ENCODE measurements at regions not wholly inside any gene's neighbourhood (a gene's known extent, or its start where the extent isn't known, plus 50 kb on each side); places are given as distances from the start of the nearest gene placed in this dataset.

DNA sequence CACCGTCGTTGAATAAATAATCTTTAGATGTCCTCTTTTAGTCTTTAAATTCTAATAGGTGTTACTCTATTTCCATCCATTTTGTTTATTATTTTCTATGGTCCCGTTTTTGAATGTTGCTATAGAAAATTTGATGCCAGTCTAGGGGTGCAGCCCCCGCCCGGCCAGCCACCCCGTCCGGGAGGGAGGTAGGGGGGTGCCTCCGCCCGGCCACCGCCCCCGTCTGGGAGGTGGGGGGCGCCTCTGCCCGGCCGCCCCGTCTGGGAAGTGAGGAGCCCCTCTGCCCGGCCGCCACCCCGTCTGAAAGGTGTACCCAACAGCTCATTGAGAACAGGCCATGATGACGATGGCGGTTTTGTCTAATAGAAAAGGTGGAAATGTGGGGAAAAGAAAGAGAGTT is 2372.2 kb upstream of the WWC1 start:
- H4K20me1 ChIP-seq (ENCODE audit: insufficient read depth, low read length): no peaks in the 10 kb centered on the region
- FAIRE-seq: no peak
- no peaks in the 10 kb centered on the region for H3K27me3 ChIP-seq (ENCODE audit: control insufficient read depth in 1 of 2, insufficient read depth in 2 of 2, low read length in 2 of 2)
- no peak overlapping the region for H3K27ac ChIP-seq (ENCODE audit: extremely low read length, insufficient read depth, low read length)
- no peak for DNase-seq (ENCODE audit: low spot score)
- intact Hi-C loops (cut with micrococcal nuclease; ENCODE audit: unreplicated experiment) (no loop called here), in situ Hi-C loops (cut with HindIII; ENCODE audit: extremely low pct_ligation_motif_present, low pct_unique_long_range_greater_than_20kb) (no loop called here)
- no TSS peak for BruUV-seq (replicated peaks)
- H3K4me2 ChIP-seq (ENCODE audit: low read depth, low read length): no peak overlapping the region
- TF ChIP-seq ZNF136 (CRISPR knock-in tag; IDR thresholded peaks at IDR 0.05; ENCODE audit: low read depth): no peak
- no peak for TF ChIP-seq EHMT2 (IDR thresholded peaks at IDR 0.05; ENCODE audit: borderline replicate concordance, low read depth, low read length)
- no peak for TF ChIP-seq ZFYVE20 (CRISPR knock-in tag; IDR thresholded peaks at IDR 0.05; ENCODE audit: borderline replicate concordance, low read depth)
- TF ChIP-seq ZNF792 (CRISPR knock-in tag; IDR thresholded peaks at IDR 0.05): no peak
- no peak for TF ChIP-seq RBFOX2 (IDR thresholded peaks at IDR 0.05; ENCODE audit: low read depth, low read length)
- no peak for TF ChIP-seq HMG20A (CRISPR knock-in tag; IDR thresholded peaks at IDR 0.05; ENCODE audit: borderline replicate concordance)
- TF ChIP-seq, protein P1, sequence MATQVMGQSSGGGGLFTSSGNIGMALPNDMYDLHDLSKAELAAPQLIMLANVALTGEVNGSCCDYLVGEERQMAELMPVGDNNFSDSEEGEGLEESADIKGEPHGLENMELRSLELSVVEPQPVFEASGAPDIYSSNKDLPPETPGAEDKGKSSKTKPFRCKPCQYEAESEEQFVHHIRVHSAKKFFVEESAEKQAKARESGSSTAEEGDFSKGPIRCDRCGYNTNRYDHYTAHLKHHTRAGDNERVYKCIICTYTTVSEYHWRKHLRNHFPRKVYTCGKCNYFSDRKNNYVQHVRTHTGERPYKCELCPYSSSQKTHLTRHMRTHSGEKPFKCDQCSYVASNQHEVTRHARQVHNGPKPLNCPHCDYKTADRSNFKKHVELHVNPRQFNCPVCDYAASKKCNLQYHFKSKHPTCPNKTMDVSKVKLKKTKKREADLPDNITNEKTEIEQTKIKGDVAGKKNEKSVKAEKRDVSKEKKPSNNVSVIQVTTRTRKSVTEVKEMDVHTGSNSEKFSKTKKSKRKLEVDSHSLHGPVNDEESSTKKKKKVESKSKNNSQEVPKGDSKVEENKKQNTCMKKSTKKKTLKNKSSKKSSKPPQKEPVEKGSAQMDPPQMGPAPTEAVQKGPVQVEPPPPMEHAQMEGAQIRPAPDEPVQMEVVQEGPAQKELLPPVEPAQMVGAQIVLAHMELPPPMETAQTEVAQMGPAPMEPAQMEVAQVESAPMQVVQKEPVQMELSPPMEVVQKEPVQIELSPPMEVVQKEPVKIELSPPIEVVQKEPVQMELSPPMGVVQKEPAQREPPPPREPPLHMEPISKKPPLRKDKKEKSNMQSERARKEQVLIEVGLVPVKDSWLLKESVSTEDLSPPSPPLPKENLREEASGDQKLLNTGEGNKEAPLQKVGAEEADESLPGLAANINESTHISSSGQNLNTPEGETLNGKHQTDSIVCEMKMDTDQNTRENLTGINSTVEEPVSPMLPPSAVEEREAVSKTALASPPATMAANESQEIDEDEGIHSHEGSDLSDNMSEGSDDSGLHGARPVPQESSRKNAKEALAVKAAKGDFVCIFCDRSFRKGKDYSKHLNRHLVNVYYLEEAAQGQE (IDR thresholded peaks at IDR 0.05; ENCODE audit: borderline replicate concordance in 1 of 2, low read depth in 1 of 2, low read length in 2 of 2): no peak
- no peak for TF ChIP-seq ZNF264 (CRISPR knock-in tag; IDR thresholded peaks at IDR 0.05)
- no peak for TF ChIP-seq ZFP36L1 (CRISPR knock-in tag; IDR thresholded peaks at IDR 0.05)
- TF ChIP-seq ZNF569 (CRISPR knock-in tag; IDR thresholded peaks at IDR 0.05; ENCODE audit: borderline replicate concordance): no peak
- TF ChIP-seq ZMAT3 (CRISPR knock-in tag; conservative IDR thresholded peaks at IDR 0.05): no peak
- TF ChIP-seq SIX1 (CRISPR knock-in tag; IDR thresholded peaks at IDR 0.05; ENCODE audit: borderline replicate concordance): no peak
- no peak for TF ChIP-seq ZNF883 (CRISPR knock-in tag; IDR thresholded peaks at IDR 0.05; ENCODE audit: not compliant biosample characterization)
- no peak for TF ChIP-seq HDAC2 (CRISPR knock-in tag; IDR thresholded peaks at IDR 0.05)
- ChIA-PET CTCF (ENCODE audit: low intra/inter-chr PET ratio, low total read pairs) (no interaction called here), POLR2A (no interaction called here)
- no peak overlapping the region for H3K9ac ChIP-seq (ENCODE audit: insufficient read depth, low read depth, low read length)
- no peak for ATAC-seq
- H2AFZ ChIP-seq (ENCODE audit: low read length): no peak overlapping the region
- no peaks in the 10 kb centered on the region for H3K36me3 ChIP-seq (replicated peaks in 1 of 2; ENCODE audit: control insufficient read depth in 1 of 2, insufficient read depth in 2 of 2, low read length in 2 of 2)
- no peaks in the 10 kb centered on the region for H3K4me1 ChIP-seq (ENCODE audit: insufficient read depth, low read length)
- peaks cover 52% of the 10 kb centered on the region for H3K9me3 ChIP-seq (ENCODE audit: low read length)
- H3K4me3 ChIP-seq (replicated peaks in 1 of 3; ENCODE audit: insufficient read depth in 1 of 3, low read depth in 2 of 3, low read length in 3 of 3): no peak overlapping the region
- 50% methylated on average over 20 of the region's 20 CpGs for WGBS (ENCODE audit: low lambda C conversion rate)
- no peaks in the 10 kb centered on the region for H3K79me2 ChIP-seq (ENCODE audit: insufficient read depth, low read length)
